Osteocyte (in vitro differentiated cells): ENCODE measurements at regions not wholly inside any gene's neighbourhood (a gene's known extent, or its start where the extent isn't known, plus 50 kb on each side); places are given as distances from the start of the nearest gene placed in this dataset.

Source experiments
- DNase-seq: peaks from one replicate; pipeline ENCODE4 v3.0.0; 2021; ENCODE audit warnings: mixed read lengths; ENCODE audit not compliant: unreplicated experiment; ENCODE audit errors: extremely low spot score
- H3K27ac Mint-ChIP-seq: one replicate; pipeline ENCODE4 v1.8.0; 2021; ENCODE audit warnings: mild to moderate bottlenecking, mixed read lengths; ENCODE audit not compliant: unreplicated experiment
- H3K27me3 Mint-ChIP-seq: one replicate; pipeline ENCODE4 v1.8.0; 2021; ENCODE audit warnings: mixed read lengths; ENCODE audit not compliant: unreplicated experiment
- H3K36me3 Mint-ChIP-seq: one replicate; pipeline ENCODE4 v1.8.0; 2021; ENCODE audit warnings: mixed read lengths; ENCODE audit not compliant: unreplicated experiment
- H3K4me1 Mint-ChIP-seq: one replicate; pipeline ENCODE4 v1.8.0; 2021; ENCODE audit warnings: mixed read lengths; ENCODE audit not compliant: unreplicated experiment
- H3K4me3 Mint-ChIP-seq: one replicate; pipeline ENCODE4 v1.8.0; 2021; ENCODE audit warnings: mild to moderate bottlenecking, moderate library complexity, mixed read lengths; ENCODE audit not compliant: unreplicated experiment
- H3K9me3 Mint-ChIP-seq: one replicate; pipeline ENCODE4 v1.8.0; 2021; ENCODE audit warnings: mixed read lengths; ENCODE audit not compliant: unreplicated experiment
- CTCF ChIP-seq: fragments of 200-600 bp; sonication (generic); IDR thresholded peaks from 2 replicates; pipeline ENCODE4 v1.5.0; 2021; ENCODE audit warnings: antibody characterized with exemption, mild to moderate bottlenecking, moderate library complexity

- H3K4me1 Mint-ChIP-seq = peaks cover 66% of the 10 kb centered on the region
Observed at GRCh38 chr2:12932192-12932591, 215.5 kb downstream of the TRIB2 start.

GRCh38 chr2:12934146-12934756 lies 217.5 kb downstream of the TRIB2 start:
- Mint-ChIP-seq H3K27me3 (no peaks in the 10 kb centered on the region), H3K4me3 (no peak overlapping the region), H3K4me1 (peaks cover 52% of the 10 kb centered on the region), H3K27ac (no peak overlapping the region), H3K9me3 (no peaks in the 10 kb centered on the region), H3K36me3 (no peaks in the 10 kb centered on the region)
- no peak for DNase-seq
- no peak for TF ChIP-seq CTCF

More at GRCh38 chr2:12932192-12932591, 215.5 kb downstream of the TRIB2 start:
- Mint-ChIP-seq H3K27me3 (no peaks in the 10 kb centered on the region), H3K9me3 (no peaks in the 10 kb centered on the region), H3K27ac (no peak overlapping the region), H3K4me3 (no peak overlapping the region), H3K36me3 (no peaks in the 10 kb centered on the region)
- DNase-seq = no peak
- TF ChIP-seq CTCF = no peak

GRCh38 chr2:12935222-12935621 lies 218.5 kb downstream of the TRIB2 start:
- H3K4me3 Mint-ChIP-seq = no peak overlapping the region
- peaks cover 42% of the 10 kb centered on the region for H3K4me1 Mint-ChIP-seq
- no peak for TF ChIP-seq CTCF
- peak overlapping the region; percentile 58 for H3K27ac Mint-ChIP-seq
- H3K9me3 Mint-ChIP-seq = no peaks in the 10 kb centered on the region
- H3K27me3 Mint-ChIP-seq = no peaks in the 10 kb centered on the region
- no peak for DNase-seq
- no peaks in the 10 kb centered on the region for H3K36me3 Mint-ChIP-seq

GRCh38 chr2:12935796-12936195 lies 219.1 kb downstream of the TRIB2 start:
- H3K9me3 Mint-ChIP-seq = no peaks in the 10 kb centered on the region
- peaks cover 40% of the 10 kb centered on the region for H3K4me1 Mint-ChIP-seq
- H3K4me3 Mint-ChIP-seq = no peak overlapping the region
- no peaks in the 10 kb centered on the region for H3K36me3 Mint-ChIP-seq
- peak overlapping the region; percentile 58 for H3K27ac Mint-ChIP-seq
- TF ChIP-seq CTCF = no peak
- DNase-seq = no peak
- H3K27me3 Mint-ChIP-seq = no peaks in the 10 kb centered on the region

- TF ChIP-seq CTCF = no peak
- Mint-ChIP-seq H3K27ac (no peak overlapping the region), H3K4me1 (peaks cover 8% of the 10 kb centered on the region), H3K4me3 (no peak overlapping the region), H3K9me3 (no peaks in the 10 kb centered on the region), H3K36me3 (peaks cover 2% of the 10 kb centered on the region), H3K27me3 (no peaks in the 10 kb centered on the region)
- no peak for DNase-seq
Observed at GRCh38 chr2:12941203-12941602, 224.5 kb downstream of the TRIB2 start.
